ENCODE measurements at regions not wholly inside any gene's neighbourhood (a gene's known extent, or its start where the extent isn't known, plus 50 kb on each side); places are given as distances from the start of the nearest gene placed in this dataset.

DNA sequence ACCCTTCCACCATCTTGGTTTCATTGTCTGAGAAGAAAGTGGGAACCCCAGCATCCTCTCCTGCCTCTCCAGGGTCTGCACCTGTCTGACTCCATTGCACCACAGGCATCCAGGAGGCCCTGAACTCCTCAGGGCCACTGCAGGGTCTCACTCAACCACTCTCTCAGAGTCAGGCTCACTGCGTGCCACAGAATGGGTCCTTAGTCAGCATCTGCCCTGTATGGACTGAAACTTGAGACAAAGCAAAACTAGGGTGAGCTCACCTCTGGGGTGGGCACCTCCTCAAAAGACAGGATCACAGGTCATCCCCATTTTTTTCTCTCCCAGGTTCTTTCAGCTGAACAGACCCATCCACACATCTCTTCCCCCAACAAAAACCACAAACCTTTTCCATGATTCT is 59.2 kb upstream of the CPEB4 start:
- H3K18ac ChIP-seq (ENCODE audit: low read depth, low read length): no peak overlapping the region
- H4K91ac ChIP-seq (ENCODE audit: insufficient read depth, low read depth, low read length): no peak overlapping the region
- no peak overlapping the region for H3K4ac ChIP-seq (ENCODE audit: low read depth, low read length)
- no peak overlapping the region for H2AFZ ChIP-seq (replicated peaks; ENCODE audit: low read length, poor library complexity)
- in situ Hi-C loops (cut with MboI; ENCODE audit: low sequenced_read_pairs) (no loop called here), intact Hi-C loops (cut with micrococcal nuclease) (no loop called here), dilution Hi-C loops (cut with HindIII; ENCODE audit: low sequenced_read_pairs, unreplicated experiment) (no loop called here)
- peaks cover 11% of the 10 kb centered on the region for H3K4me1 ChIP-seq (ENCODE audit: control insufficient read depth, insufficient read depth, low read length)
- no peak overlapping the region for H4K8ac ChIP-seq (ENCODE audit: low read depth in 2 of 2, low read length in 2 of 2)
- no peak overlapping the region for H3K9ac ChIP-seq (ENCODE audit: low read depth, low read length)
- CTCF ChIA-PET: interaction anchor here (0.7 to 1.2 kb wide), 2 partner anchors 20 to 85 kb away, joined by 3 read pairs; no protein-coding TSS in a partner anchor
- H2BK20ac ChIP-seq (ENCODE audit: low read depth, low read length): no peak overlapping the region
- H3K56ac ChIP-seq (ENCODE audit: extremely low read depth, insufficient read depth, low read length): no peak overlapping the region
- no peak overlapping the region for H4K5ac ChIP-seq (ENCODE audit: low read depth, low read length)
- peaks cover under 1% of the 10 kb centered on the region; the same call in 1 of the 2 replicates for H3K9me1 ChIP-seq (ENCODE audit: insufficient read depth, low read length)
- no peak overlapping the region for H2AK5ac ChIP-seq (ENCODE audit: low read depth, low read length)
- H2BK120ac ChIP-seq (ENCODE audit: low read depth, low read length): no peak overlapping the region
- H3K36me3 ChIP-seq (ENCODE audit: control insufficient read depth, insufficient read depth, low read length): no peaks in the 10 kb centered on the region
- POLR2A ChIA-PET (ENCODE audit: unreplicated experiment): no interaction called here
- H3K79me1 ChIP-seq (ENCODE audit: low read depth in 1 of 2, low read length in 2 of 2): no peaks in the 10 kb centered on the region
- 89% methylated on average over 1 of the region's 1 CpG; no CpG with 5 or more reads in 1 of the 2 experiments for WGBS, 2 experiments (ENCODE audit: extremely low coverage in 2 of 2, insufficient read length in 1 of 2)
- no peak overlapping the region for H3K23ac ChIP-seq (ENCODE audit: low read depth, low read length)
- DNase-seq (no peak), ATAC-seq (ENCODE audit: low read depth) (no peak)
- BruUV-seq (replicated peaks): no TSS peak
- no peak overlapping the region for H3K27ac ChIP-seq (ENCODE audit: insufficient read depth, low read length)
- H3K14ac ChIP-seq (replicated peaks; ENCODE audit: low read depth, low read length): no peak overlapping the region
- H2BK5ac ChIP-seq (ENCODE audit: low read depth, low read length, poor library complexity, severe bottlenecking): no peak overlapping the region
- H2AK9ac ChIP-seq (replicated peaks; ENCODE audit: low read depth, low read length, poor library complexity): no peak overlapping the region
- no peak overlapping the region for H2BK15ac ChIP-seq (ENCODE audit: low read depth, low read length)
- H3K27me3 ChIP-seq (ENCODE audit: control insufficient read depth, insufficient read depth, low read length): peaks cover 2% of the 10 kb centered on the region; the same call in 1 of the 2 replicates
- H3K4me2 ChIP-seq (ENCODE audit: low read depth, low read length): no peak overlapping the region
- no peaks in the 10 kb centered on the region for H4K20me1 ChIP-seq (ENCODE audit: insufficient read depth, low read length)
- TF ChIP-seq NFE2L2 (IDR thresholded peaks at IDR 0.05; ENCODE audit: low read depth, low read length): no peak
- no peak overlapping the region for H3K4me3 ChIP-seq (ENCODE audit: insufficient read depth, low read depth, low read length)
- H3K9me3 ChIP-seq (ENCODE audit: control insufficient read depth, insufficient read depth, low read length): 0 out of 2 replicates have a peak, but pooled peaks cover 2% of the 10 kb centered on the region
